T-helper 17 cell (primary cell): ENCODE measurements at regions not wholly inside any gene's neighbourhood (a gene's known extent, or its start where the extent isn't known, plus 50 kb on each side); places are given as distances from the start of the nearest gene placed in this dataset.

Source experiments
- ATAC-seq: fragments of 150-1000 bp; cut with Tn5 transposase; 2 replicates; pipeline ENCODE4 v1.10.0; 2021; ENCODE audit warnings: mild to moderate bottlenecking, moderate library complexity
- DNase-seq, 3 donors: peaks; one replicate each; pipeline versions ENCODE4 v3.0.0 to v3.0.0-alpha.2; 2020 to 2021
- H3K9me3 ChIP-seq: one replicate; pipeline ENCODE4 v1.7.0; 2013; ENCODE audit warnings: low read length, mild to moderate bottlenecking; ENCODE audit not compliant: control insufficient read depth, poor library complexity, severe bottlenecking
- H3K27ac Mint-ChIP-seq: one replicate; pipeline ENCODE4 v1.8.0; 2022; ENCODE audit warnings: mild to moderate bottlenecking, moderate library complexity, mixed read lengths
- H3K27me3 Mint-ChIP-seq: one replicate; pipeline ENCODE4 v1.8.0; 2022; ENCODE audit warnings: mixed read lengths
- H3K36me3 Mint-ChIP-seq: one replicate; pipeline ENCODE4 v1.8.0; 2022; ENCODE audit warnings: low read depth, mixed read lengths
- H3K4me1 Mint-ChIP-seq: one replicate; pipeline ENCODE4 v1.8.0; 2022; ENCODE audit warnings: mild to moderate bottlenecking, mixed read lengths
- H3K4me3 Mint-ChIP-seq: one replicate; pipeline ENCODE4 v1.8.0; 2022; ENCODE audit warnings: mild to moderate bottlenecking, moderate library complexity, mixed read lengths

DNA sequence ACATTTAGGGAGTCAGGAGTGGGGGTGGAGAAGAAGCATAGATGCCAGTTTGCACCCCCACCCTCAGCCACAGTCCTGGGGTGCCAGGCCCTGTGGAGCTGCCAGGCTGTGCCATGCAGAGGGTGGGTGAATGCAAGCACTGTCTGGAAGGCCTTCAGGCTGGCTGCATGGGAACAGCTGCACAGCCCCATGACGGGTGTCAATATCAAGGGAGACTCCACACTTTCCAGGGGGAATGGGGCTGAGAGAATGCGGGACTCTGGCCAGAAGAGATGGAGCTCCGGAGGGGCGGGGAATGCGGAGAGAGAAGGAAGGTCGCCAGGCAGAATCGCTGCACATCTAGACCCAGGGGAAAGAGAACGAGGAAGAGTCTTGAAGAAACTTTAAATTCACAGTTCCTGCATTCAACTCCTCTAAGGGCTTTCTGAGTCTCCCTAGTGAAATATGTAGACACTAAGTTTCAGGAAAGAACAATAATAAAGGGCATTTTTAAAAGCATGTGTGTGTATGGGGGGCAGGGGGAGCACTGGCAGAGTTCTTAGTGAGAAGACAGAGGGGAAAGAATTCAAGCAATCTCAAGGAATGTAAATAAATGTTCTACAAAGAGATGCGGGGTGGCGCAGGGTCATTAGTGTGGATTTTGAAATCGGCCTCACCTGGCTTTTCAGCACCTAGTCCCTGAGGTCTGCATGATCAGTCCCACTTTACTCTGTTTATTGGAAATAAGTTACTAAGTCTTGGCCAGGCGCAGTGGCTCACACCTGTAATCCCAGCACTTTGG, 59.1 kb downstream of the BOD1 start:
- H3K27ac Mint-ChIP-seq, result no peak overlapping the region
- peaks cover 3% of the 10 kb centered on the region for H3K36me3 Mint-ChIP-seq
- DNase-seq (no peak), ATAC-seq (no peak)
- H3K4me3 Mint-ChIP-seq, result no peak overlapping the region
- no peaks in the 10 kb centered on the region for H3K4me1 Mint-ChIP-seq
- H3K27me3 Mint-ChIP-seq, result peaks cover 21% of the 10 kb centered on the region
- no peaks in the 10 kb centered on the region for H3K9me3 ChIP-seq

- H3K4me1 Mint-ChIP-seq, result no peaks in the 10 kb centered on the region
- H3K36me3 Mint-ChIP-seq, result peaks cover 2% of the 10 kb centered on the region
- H3K4me3 Mint-ChIP-seq, result no peak overlapping the region
- H3K27me3 Mint-ChIP-seq, result peaks cover 27% of the 10 kb centered on the region
- DNase-seq (no peak), ATAC-seq (no peak)
- H3K9me3 ChIP-seq, result no peaks in the 10 kb centered on the region
- no peak overlapping the region for H3K27ac Mint-ChIP-seq
Observed at GRCh38 chr5:173556142-173557028, 60.1 kb downstream of the BOD1 start.

DNA sequence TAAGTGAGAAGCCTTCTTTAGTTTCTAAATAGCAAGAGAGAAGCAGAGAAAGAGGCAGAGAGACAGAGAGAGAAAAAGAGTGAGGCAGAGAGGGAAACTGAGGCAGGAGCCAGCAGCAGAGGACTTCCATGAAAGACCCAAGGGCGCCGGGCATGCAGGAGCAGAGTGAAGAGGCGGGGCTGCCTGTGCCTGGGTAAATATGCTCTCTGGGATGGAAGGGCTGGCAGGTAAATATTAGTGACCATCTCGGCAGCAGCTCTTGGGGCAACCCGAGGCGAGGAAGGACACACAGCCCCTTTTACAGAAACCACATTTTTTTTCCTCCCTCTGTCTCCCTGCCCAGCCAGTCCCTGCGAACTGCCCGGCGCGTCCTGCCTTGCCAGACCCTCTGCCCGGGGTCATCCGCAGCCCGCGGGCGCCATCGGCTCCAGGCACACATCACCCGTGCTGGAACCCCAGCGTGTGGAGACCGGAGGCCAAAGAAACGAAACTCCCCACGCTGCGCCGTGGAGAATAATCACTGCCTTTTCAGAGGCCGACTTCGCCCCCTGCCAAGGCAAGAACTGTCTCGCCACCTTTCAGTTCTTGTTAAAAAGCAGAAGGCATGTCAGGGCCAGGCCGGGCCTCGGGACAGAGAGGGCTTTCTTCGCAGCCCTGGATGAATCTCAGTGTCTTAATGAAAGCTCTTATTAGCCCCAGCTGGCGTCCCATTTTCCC, 61.3 kb downstream of the BOD1 start:
- Mint-ChIP-seq H3K36me3 (no peaks in the 10 kb centered on the region), H3K4me1 (no peaks in the 10 kb centered on the region), H3K27me3 (peaks cover 36% of the 10 kb centered on the region), H3K27ac (no peak overlapping the region), H3K4me3 (no peak overlapping the region)
- no peak for ATAC-seq
- no peaks in the 10 kb centered on the region for H3K9me3 ChIP-seq
- no peak for DNase-seq

DNA sequence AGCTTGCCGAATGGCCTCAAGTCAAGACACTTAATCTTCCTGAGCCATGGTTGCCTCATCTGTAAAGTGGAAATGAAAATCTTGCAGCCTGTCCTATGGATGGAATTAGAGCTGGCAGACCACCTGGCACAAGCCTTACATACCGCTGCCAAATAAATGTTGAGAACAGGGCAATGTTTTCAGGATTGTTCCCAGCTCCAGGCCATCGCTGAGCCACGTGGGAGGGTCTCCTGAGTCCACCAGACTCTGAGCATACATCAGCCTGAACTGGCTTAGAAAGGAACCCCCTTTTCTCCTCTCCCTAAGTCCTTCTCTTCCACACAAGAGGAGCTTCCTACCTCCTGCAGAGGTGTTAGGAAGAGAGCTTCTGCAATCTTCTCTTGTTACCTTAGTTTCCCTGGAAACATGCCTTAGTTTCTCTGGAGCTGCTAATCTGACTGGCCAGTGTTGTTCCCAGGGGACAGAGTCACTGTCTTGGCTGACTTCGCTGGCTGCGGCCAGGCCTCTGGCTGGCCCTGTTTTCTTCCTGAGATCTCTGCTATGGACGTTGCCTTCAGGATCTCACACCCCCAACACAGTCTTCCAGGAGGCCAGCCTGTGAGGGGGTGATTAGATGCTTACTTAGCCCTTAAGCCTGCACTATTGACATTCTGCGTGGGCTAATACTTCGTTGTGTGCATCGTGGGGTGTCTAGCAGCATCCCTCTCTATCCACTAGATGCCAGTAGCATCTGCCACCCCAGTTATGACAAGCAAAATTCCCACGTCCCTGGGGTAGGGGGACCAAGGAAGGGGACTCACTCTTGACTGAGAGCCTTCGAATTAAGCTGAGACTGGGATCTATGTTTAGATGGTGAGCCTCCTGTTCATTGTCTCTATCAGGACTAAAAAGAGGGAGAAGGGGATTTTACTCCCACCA, 62.2 kb downstream of the BOD1 start:
- no peaks in the 10 kb centered on the region for H3K36me3 Mint-ChIP-seq
- H3K9me3 ChIP-seq, result no peaks in the 10 kb centered on the region
- H3K27ac Mint-ChIP-seq, result no peak overlapping the region
- no peak for DNase-seq
- no peak for ATAC-seq
- peaks cover 39% of the 10 kb centered on the region for H3K27me3 Mint-ChIP-seq
- H3K4me1 Mint-ChIP-seq, result no peaks in the 10 kb centered on the region
- H3K4me3 Mint-ChIP-seq, result no peak overlapping the region

- DNase-seq (no peak), ATAC-seq (no peak)
- H3K36me3 Mint-ChIP-seq, result no peaks in the 10 kb centered on the region
- H3K9me3 ChIP-seq, result no peaks in the 10 kb centered on the region
- peaks cover 53% of the 10 kb centered on the region for H3K27me3 Mint-ChIP-seq
- no peaks in the 10 kb centered on the region for H3K4me1 Mint-ChIP-seq
- no peak overlapping the region for H3K4me3 Mint-ChIP-seq
- no peak overlapping the region for H3K27ac Mint-ChIP-seq
Observed at GRCh38 chr5:173550641-173551040, 65.8 kb downstream of the BOD1 start.

GRCh38 chr5:173549644-173550043, 66.8 kb downstream of the BOD1 start:
- Mint-ChIP-seq H3K4me3 (no peak overlapping the region), H3K27ac (no peak overlapping the region), H3K36me3 (no peaks in the 10 kb centered on the region), H3K27me3 (peaks cover 49% of the 10 kb centered on the region), H3K4me1 (no peaks in the 10 kb centered on the region)
- no peaks in the 10 kb centered on the region for H3K9me3 ChIP-seq
- DNase-seq, result no peak
- no peak for ATAC-seq

DNA sequence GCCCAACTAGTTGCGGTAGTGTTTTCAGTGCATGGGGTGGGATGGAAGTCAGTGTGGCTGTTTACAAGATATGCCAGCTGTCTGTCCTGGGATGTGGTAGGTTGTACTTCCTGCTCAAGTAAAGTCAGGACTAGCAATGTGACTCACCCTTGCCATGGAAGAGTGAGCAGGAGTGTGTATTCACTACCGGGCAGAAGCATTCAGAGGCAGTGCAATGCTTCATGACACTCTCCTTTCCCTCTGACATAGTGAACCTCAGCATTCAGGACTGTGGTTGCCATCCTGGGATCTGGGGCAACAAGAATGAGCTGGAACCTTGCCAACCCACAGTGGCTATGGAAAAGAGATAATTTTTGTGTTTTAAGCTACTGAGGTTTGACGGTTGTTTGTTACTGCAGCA, 68.9 kb downstream of the BOD1 start:
- H3K9me3 ChIP-seq, result no peaks in the 10 kb centered on the region
- DNase-seq (no peak), ATAC-seq (no peak)
- no peaks in the 10 kb centered on the region for H3K36me3 Mint-ChIP-seq
- H3K4me1 Mint-ChIP-seq, result no peaks in the 10 kb centered on the region
- H3K27ac Mint-ChIP-seq, result no peak overlapping the region
- H3K4me3 Mint-ChIP-seq, result no peak overlapping the region
- peaks cover 48% of the 10 kb centered on the region for H3K27me3 Mint-ChIP-seq

DNA sequence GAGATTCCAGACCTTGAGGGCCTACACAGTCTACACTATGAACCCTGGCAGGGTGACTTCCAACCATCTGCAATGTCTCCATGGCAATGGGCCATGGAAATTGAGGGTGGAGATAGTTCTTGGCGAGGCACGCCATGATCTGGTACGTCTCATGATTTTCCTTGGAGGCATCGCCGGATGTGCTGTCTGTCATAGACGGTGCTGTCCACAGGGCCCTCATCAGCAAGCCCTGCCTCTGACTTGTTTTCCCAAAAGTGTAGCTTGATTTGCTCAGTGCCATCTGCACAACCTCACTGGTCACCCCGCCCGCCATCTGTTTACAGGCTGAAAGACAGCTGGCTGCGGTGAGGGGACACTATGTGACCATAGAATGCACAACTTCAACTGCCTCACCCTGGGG, 73.5 kb downstream of the BOD1 start:
- no peaks in the 10 kb centered on the region for H3K4me1 Mint-ChIP-seq
- ATAC-seq, result no peak
- H3K9me3 ChIP-seq, result no peaks in the 10 kb centered on the region
- peaks cover 46% of the 10 kb centered on the region for H3K27me3 Mint-ChIP-seq
- H3K36me3 Mint-ChIP-seq, result no peaks in the 10 kb centered on the region
- H3K4me3 Mint-ChIP-seq, result no peak overlapping the region
- no peak for DNase-seq
- H3K27ac Mint-ChIP-seq, result no peak overlapping the region

DNA sequence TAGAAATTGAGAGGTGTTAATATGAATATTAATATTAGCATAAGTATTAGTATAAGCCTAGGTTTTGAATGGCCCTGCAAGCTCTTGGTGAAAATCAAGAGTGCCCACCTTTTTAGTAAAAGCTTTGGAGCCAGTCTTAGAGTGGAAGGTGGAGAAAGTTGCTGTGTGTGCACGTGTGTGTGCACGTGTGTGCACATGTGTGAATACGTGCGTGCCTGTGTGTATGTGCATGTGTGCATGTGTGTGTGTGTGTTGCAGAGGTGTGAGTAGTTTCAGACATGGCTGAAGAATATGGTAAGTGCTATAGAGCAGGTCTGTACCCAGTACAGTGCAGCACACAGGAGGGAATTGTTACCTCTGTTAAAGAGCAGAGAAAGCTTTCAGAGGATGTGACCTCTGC, 74.3 kb downstream of the BOD1 start:
- Mint-ChIP-seq H3K4me1 (no peaks in the 10 kb centered on the region), H3K36me3 (no peaks in the 10 kb centered on the region), H3K4me3 (no peak overlapping the region), H3K27me3 (peaks cover 46% of the 10 kb centered on the region), H3K27ac (no peak overlapping the region)
- ATAC-seq (no peak), DNase-seq (no peak)
- no peaks in the 10 kb centered on the region for H3K9me3 ChIP-seq

- Mint-ChIP-seq H3K4me3 (no peak overlapping the region), H3K27ac (no peak overlapping the region), H3K4me1 (no peaks in the 10 kb centered on the region), H3K27me3 (peaks cover 58% of the 10 kb centered on the region), H3K36me3 (no peaks in the 10 kb centered on the region)
- ATAC-seq (no peak), DNase-seq (no peak)
- H3K9me3 ChIP-seq, result no peaks in the 10 kb centered on the region
Observed at GRCh38 chr5:173538654-173539053, 77.8 kb downstream of the BOD1 start.

DNA sequence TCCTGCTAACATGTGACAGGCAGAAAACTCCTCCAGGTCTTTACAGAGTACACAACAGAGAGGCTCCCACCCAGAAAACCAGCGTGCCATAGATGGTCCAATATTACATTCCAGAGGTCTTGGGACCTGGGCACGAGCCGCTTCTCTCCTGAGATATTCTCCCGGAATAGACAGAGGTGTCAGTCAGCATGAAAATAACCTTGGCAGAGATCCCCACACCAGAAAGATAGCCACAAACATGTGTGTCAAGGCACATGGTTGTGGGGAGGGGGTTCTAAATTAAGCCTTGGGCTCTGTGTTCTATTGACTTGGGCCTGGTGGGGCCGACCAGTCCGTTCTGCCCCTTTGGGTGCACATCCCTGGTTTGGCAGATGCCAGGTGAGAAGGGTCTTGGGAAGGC, 78.4 kb downstream of the BOD1 start:
- peaks cover 62% of the 10 kb centered on the region for H3K27me3 Mint-ChIP-seq
- no peak overlapping the region for H3K4me3 Mint-ChIP-seq
- H3K9me3 ChIP-seq, result no peaks in the 10 kb centered on the region
- ATAC-seq (no peak), DNase-seq (no peak)
- no peaks in the 10 kb centered on the region for H3K36me3 Mint-ChIP-seq
- H3K27ac Mint-ChIP-seq, result no peak overlapping the region
- H3K4me1 Mint-ChIP-seq, result no peaks in the 10 kb centered on the region

DNA sequence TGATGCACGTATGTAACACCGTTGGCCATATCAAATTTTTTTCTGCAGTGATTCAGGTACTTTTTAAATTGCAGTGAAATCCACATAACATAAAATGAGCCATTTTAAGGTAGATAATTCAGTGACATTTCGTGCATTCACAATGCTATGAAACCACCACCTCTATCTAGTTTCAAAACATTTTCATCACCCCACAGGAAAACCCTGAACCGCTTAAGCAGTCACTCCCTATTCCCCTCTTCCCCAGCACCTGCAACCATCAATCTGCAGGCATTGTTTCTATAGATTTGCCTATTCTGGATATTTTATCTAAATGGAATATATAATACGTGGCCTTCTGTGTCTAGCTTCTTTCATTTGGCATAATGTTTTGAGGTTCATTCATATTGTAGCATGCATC, 79.2 kb downstream of the BOD1 start:
- no peak overlapping the region for H3K27ac Mint-ChIP-seq

More for the DNA sequence above, 79.2 kb downstream of the BOD1 start:
- Mint-ChIP-seq H3K27me3 (peaks cover 63% of the 10 kb centered on the region), H3K4me1 (no peaks in the 10 kb centered on the region), H3K4me3 (no peak overlapping the region), H3K36me3 (no peaks in the 10 kb centered on the region)
- no peaks in the 10 kb centered on the region for H3K9me3 ChIP-seq
- ATAC-seq, result no peak
- DNase-seq, result no peak
